Thoracic aorta (tissue), 2 donors: ENCODE measurements at regions not wholly inside any gene's neighbourhood (a gene's known extent, or its start where the extent isn't known, plus 50 kb on each side); places are given as distances from the start of the nearest gene placed in this dataset.
"Not testable (repeated sequence)": the region's sequence is repeated elsewhere in the genome, so short reads cannot be mapped to it uniquely, and the experiment has no call there.

ENCODE experiments used
- ATAC-seq: fragments of 150-250 bp; one replicate; pipeline ENCODE4 v1.8.0; 2017; ENCODE audit warnings: low read depth; ENCODE audit not compliant: insufficient number of reproducible peaks, low FRiP score
- DNase-seq: peaks from one replicate; pipeline ENCODE4 v3.0.0-alpha.2; 2020; ENCODE audit warnings: low spot score
- H3K27ac ChIP-seq, 2 donors: fragments of 200-600 bp; sonication (generic); 1 replicate in 1 of 2; 2 replicates in 1 of 2; pipeline ENCODE4 v1.5.1; 2016; ENCODE audit warnings: mild to moderate bottlenecking in 2 of 2, moderate library complexity in 2 of 2
- H3K27me3 ChIP-seq: fragments of 200-600 bp; sonication (generic); replicated peaks from 2 replicates; pipeline ENCODE4 v1.6.0; 2016; ENCODE audit warnings: mild to moderate bottlenecking; ENCODE audit not compliant: insufficient read depth
- H3K36me3 ChIP-seq: fragments of 200-600 bp; sonication (generic); one replicate; pipeline ENCODE4 v1.5.1; 2016
- H3K4me1 ChIP-seq, 2 donors: fragments of 200-600 bp; sonication (generic); 1 replicate in 1 of 2; 2 replicates in 1 of 2; pipeline versions ENCODE4 v1.5.1 to v1.6.0; 2016; ENCODE audit warnings: low read depth in 2 of 2, mild to moderate bottlenecking in 1 of 2; ENCODE audit not compliant: control insufficient read depth in 1 of 2
- H3K4me3 ChIP-seq: fragments of 200-600 bp; sonication (generic); 2 replicates; pipeline ENCODE4 v1.5.1; 2016; ENCODE audit warnings: mild to moderate bottlenecking
- H3K9me3 ChIP-seq: fragments of 200-600 bp; sonication (generic); 2 replicates; pipeline ENCODE4 v1.5.1; 2016
- TF ChIP-seq, protein P1 (sequence below): fragments of 200-600 bp; sonication (generic); IDR thresholded peaks from one replicate; pipeline ENCODE4 v1.5.1; 2019; ENCODE audit warnings: antibody characterized with exemption

DNA sequence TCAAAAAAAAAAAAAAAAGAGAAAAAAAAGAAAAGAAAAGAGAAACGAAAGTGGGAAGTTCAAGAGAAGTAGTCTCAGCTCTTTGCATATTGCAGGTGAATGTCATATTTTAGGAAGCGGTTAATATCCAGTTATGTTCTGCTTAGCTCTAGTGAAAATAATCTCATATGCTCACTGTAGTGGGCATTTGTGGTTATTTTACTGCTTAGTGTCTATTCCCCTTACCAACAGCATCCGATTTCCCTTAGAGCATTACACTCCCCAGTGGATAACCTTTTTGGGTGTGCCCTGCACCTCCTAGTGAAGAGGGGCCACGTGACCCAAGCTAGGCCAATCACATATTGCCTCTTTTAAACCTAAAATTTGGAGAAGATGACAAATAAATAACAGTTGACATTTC lies 111.2 kb upstream of the ZNF827 start:
- Histone ChIP-seq H3K9me3 (no peaks in the 10 kb centered on the region), H3K36me3 (no peaks in the 10 kb centered on the region), H3K4me1 (peaks cover 3 to 21% of the 10 kb centered on the region in 2 donors), H3K27me3 (no peaks in the 10 kb centered on the region), H3K4me3 (no peak overlapping the region), H3K27ac (no peak overlapping the region)
- DNase-seq: no peak
- TF ChIP-seq, protein P1, sequence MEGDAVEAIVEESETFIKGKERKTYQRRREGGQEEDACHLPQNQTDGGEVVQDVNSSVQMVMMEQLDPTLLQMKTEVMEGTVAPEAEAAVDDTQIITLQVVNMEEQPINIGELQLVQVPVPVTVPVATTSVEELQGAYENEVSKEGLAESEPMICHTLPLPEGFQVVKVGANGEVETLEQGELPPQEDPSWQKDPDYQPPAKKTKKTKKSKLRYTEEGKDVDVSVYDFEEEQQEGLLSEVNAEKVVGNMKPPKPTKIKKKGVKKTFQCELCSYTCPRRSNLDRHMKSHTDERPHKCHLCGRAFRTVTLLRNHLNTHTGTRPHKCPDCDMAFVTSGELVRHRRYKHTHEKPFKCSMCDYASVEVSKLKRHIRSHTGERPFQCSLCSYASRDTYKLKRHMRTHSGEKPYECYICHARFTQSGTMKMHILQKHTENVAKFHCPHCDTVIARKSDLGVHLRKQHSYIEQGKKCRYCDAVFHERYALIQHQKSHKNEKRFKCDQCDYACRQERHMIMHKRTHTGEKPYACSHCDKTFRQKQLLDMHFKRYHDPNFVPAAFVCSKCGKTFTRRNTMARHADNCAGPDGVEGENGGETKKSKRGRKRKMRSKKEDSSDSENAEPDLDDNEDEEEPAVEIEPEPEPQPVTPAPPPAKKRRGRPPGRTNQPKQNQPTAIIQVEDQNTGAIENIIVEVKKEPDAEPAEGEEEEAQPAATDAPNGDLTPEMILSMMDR: no peak
- ATAC-seq: no peak

DNA sequence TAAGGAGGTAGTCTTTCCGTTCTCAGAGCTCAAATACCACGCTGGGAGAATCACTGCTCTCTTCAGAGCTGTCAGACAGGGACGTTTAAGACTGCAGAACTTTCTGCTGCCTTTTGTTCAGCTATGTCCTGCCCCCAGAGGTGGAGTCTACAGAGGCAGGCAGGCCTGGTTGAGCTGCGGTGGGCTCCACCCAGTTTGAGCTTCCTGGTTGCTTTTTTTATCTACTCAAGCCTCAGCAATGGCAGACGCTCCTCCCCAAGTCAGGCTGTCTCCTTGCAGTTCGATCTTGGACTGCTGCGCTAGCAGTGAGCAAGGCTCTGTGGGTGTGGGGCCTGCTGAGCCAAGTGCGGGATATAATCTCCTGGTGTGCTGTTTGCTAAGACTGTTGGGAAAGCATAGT lies 109.1 kb upstream of the ZNF827 start:
- DNase-seq, H3K4me3 ChIP-seq, ATAC-seq, H3K9me3 ChIP-seq, H3K27ac ChIP-seq, H3K27me3 ChIP-seq, H3K36me3 ChIP-seq: not testable (repeated sequence)
- H3K4me1 ChIP-seq: peaks cover 3 to 18% of the 10 kb centered on the region in 2 donors

DNA sequence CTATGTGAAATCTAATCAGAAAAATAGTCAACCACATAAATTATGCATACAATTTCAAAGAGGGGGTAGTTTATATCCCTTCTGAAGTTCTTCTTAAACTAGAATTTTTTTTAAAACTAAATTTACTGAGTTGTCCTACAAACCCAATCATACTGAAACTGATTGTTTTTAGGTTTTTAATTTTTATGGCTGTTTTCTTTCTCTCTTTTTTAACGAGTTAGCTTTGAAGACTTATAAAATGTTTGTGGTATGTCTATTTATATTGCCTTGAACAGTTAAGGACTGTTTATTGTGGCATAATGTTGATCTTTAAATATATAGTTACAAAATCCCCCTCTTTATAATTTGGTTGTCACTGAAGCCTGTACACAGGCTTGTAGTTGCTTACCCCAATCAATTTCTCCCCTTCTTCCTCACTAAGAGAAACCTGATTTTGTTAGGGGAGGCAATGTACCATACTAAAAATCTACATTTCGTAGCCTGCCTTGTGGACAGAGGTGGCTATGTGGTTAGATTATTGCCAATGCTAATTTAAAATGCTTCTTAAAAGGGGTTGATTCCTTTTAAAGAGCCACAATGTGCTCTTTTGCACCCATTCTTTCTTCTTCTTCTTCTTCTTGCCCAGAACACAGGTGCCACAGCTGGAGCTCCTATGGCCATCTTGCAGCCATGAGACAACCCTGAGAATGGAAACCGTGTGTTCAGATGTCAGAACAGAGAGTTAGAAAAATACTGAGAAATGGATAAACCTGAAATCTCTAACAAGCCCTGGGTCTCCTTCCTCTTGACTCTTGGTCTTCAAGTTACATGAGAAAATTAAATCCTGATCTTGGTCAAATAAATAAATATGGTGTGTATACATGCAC lies 102.7 kb upstream of the ZNF827 start:
- no peaks in the 10 kb centered on the region for H3K4me1 ChIP-seq
- no peak overlapping the region for H3K4me3 ChIP-seq
- H3K27me3 ChIP-seq: no peaks in the 10 kb centered on the region
- DNase-seq: no peak
- ATAC-seq: no peak
- H3K9me3 ChIP-seq: no peaks in the 10 kb centered on the region
- TF ChIP-seq, protein P1: no peak
- no peaks in the 10 kb centered on the region for H3K36me3 ChIP-seq
- H3K27ac ChIP-seq: no peak overlapping the region

DNA sequence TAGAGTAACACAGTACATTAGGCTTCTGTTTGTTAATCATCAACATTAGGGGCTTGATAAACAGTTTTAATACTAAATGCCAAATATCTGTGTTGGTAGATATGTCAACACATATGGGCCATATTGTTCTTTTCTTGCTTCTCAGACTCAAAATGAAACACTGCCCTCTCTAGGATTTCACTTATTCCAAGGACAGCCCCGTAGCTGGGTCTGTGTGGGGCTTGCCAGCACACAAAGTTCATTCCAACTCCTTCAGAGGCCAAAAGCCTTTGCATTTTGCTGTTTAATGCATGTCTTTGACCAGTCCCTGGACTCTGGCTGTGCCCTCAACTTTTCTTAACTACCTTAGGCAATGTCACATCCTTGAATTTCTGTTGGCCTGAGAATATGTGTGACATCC lies 102.0 kb upstream of the ZNF827 start:
- Histone ChIP-seq H3K36me3 (no peaks in the 10 kb centered on the region), H3K27ac (no peak overlapping the region), H3K9me3 (no peaks in the 10 kb centered on the region), H3K27me3 (no peaks in the 10 kb centered on the region), H3K4me3 (no peak overlapping the region), H3K4me1 (no peaks in the 10 kb centered on the region)
- DNase-seq: no peak
- TF ChIP-seq, protein P1: no peak
- no peak for ATAC-seq

DNA sequence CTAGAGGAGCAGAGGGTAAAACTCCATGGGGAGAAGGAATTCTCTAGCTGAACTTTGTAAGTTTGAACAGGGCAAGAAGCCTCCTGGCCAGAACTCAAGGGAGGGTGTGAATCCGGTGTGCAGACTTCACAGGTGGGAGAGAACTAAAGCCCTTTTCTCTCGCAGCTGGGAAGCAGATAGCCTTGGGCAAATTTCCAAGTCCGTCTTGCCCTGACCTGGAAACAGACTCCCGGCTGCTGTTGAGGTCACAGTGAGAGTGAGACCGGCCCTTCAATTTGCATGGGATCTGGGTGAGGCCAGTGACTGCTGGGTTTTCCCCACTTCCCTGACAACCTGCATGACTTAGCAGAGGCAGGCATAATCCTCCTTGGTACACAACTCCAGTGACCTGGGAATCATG lies 94.5 kb upstream of the ZNF827 start:
- ATAC-seq (no peak), DNase-seq (no peak)
- Histone ChIP-seq H3K27me3 (no peaks in the 10 kb centered on the region), H3K36me3 (no peaks in the 10 kb centered on the region), H3K9me3 (no peaks in the 10 kb centered on the region), H3K4me1 (no peaks in the 10 kb centered on the region), H3K4me3 (no peak overlapping the region), H3K27ac (no peak overlapping the region)
- TF ChIP-seq, protein P1: no peak
